DLD1 (cell line): ENCODE measurements at regions not wholly inside any gene's neighbourhood (a gene's known extent, or its start where the extent isn't known, plus 50 kb on each side); places are given as distances from the start of the nearest gene placed in this dataset.

Experiments used
- in situ Hi-C: cut with HindIII; loops from 2 replicates; pipeline ENCODE4 v1.10.0; 2017; ENCODE audit warnings: low sequenced_read_pairs

GRCh38 chr2:59012234-59012633 is 771.1 kb upstream of the FANCL start:
- in situ Hi-C loops: no loop called here

- in situ Hi-C loops: no loop called here
These were observed 767.8 kb upstream of the FANCL start for GRCh38 chr2:59008950-59009349.

- in situ Hi-C loops: no loop called here
These were observed 764.9 kb upstream of the FANCL start for GRCh38 chr2:59005836-59006615.

- in situ Hi-C loops: no loop called here
These were observed 763.5 kb upstream of the FANCL start for GRCh38 chr2:59004621-59005020.

GRCh38 chr2:59000796-59001195 is 759.7 kb upstream of the FANCL start:
- in situ Hi-C loops: no loop called here

GRCh38 chr2:58992062-58992706 is 751.1 kb upstream of the FANCL start:
- in situ Hi-C loops: no loop called here

GRCh38 chr2:58991357-58991756 is 750.2 kb upstream of the FANCL start:
- in situ Hi-C loops: no loop called here

- in situ Hi-C loops: no loop called here
These were observed 744.4 kb upstream of the FANCL start for GRCh38 chr2:58985541-58985940.

- in situ Hi-C loops: no loop called here
These were observed 743.6 kb upstream of the FANCL start for GRCh38 chr2:58984731-58985130.

- in situ Hi-C loops: no loop called here
These were observed 742.0 kb upstream of the FANCL start for GRCh38 chr2:58983111-58983510.

- in situ Hi-C loops: no loop called here
These were observed 740.1 kb upstream of the FANCL start for GRCh38 chr2:58981237-58981636.

GRCh38 chr2:58976375-58977071 is 735.4 kb upstream of the FANCL start:
- in situ Hi-C loops: loop anchor here (5.0 kb wide), 1 partner anchor 54 kb away; no protein-coding TSS in a partner anchor

GRCh38 chr2:58974881-58975280 is 733.8 kb upstream of the FANCL start:
- in situ Hi-C loops: loop anchor here (5.0 kb wide), 1 partner anchor 53 kb away; no protein-coding TSS in a partner anchor

- in situ Hi-C loops: no loop called here
These were observed 733.3 kb upstream of the FANCL start for GRCh38 chr2:58974426-58974825.

- in situ Hi-C loops: no loop called here
These were observed 732.7 kb upstream of the FANCL start for GRCh38 chr2:58973811-58974281.

- in situ Hi-C loops: no loop called here
These were observed 731.6 kb upstream of the FANCL start for GRCh38 chr2:58972737-58973136.

GRCh38 chr2:58971511-58972360 is 730.6 kb upstream of the FANCL start:
- in situ Hi-C loops: no loop called here

- in situ Hi-C loops: no loop called here
These were observed 729.2 kb upstream of the FANCL start for GRCh38 chr2:58970365-58970764.

GRCh38 chr2:58968885-58969284 is 727.8 kb upstream of the FANCL start:
- in situ Hi-C loops: no loop called here

- in situ Hi-C loops: no loop called here
These were observed 726.6 kb upstream of the FANCL start for GRCh38 chr2:58967736-58968135.

- in situ Hi-C loops: no loop called here
These were observed 724.5 kb upstream of the FANCL start for GRCh38 chr2:58965602-58966001.
